Muscle layer of colon (tissue), 2 donors: ENCODE measurements at regions not wholly inside any gene's neighbourhood (a gene's known extent, or its start where the extent isn't known, plus 50 kb on each side); places are given as distances from the start of the nearest gene placed in this dataset.

Experiments
- H3K27ac ChIP-seq: one replicate; pipeline ENCODE4 v1.7.0; 2013; ENCODE audit warnings: low read depth, mild to moderate bottlenecking, low read length, moderate library complexity
- H3K27me3 ChIP-seq, 2 donors: one replicate each; pipeline ENCODE4 v1.7.0; 2013; ENCODE audit warnings: low read length in 2 of 2, mild to moderate bottlenecking in 2 of 2; ENCODE audit not compliant: insufficient read depth in 2 of 2, control insufficient read depth in 1 of 2
- H3K36me3 ChIP-seq: one replicate; pipeline ENCODE4 v1.7.0; 2013; ENCODE audit warnings: mild to moderate bottlenecking, low read length; ENCODE audit not compliant: insufficient read depth
- H3K4me1 ChIP-seq: one replicate; pipeline ENCODE4 v1.7.0; 2013; ENCODE audit warnings: mild to moderate bottlenecking, low read length; ENCODE audit not compliant: insufficient read depth
- H3K4me3 ChIP-seq, 2 donors: one replicate each; pipeline ENCODE4 v1.7.0; 2013; ENCODE audit warnings: low read length in 2 of 2, low read depth in 1 of 2, mild to moderate bottlenecking in 1 of 2, moderate library complexity in 1 of 2
- H3K9ac ChIP-seq: one replicate; pipeline ENCODE4 v1.7.0; 2013; ENCODE audit warnings: low read length
- H3K9me3 ChIP-seq: one replicate; pipeline ENCODE4 v1.7.0; 2013; ENCODE audit warnings: mild to moderate bottlenecking, low read length
- donor health status: abdominal sarcoma.
- donor health status: Adenocarcinoma of cecum.

DNA sequence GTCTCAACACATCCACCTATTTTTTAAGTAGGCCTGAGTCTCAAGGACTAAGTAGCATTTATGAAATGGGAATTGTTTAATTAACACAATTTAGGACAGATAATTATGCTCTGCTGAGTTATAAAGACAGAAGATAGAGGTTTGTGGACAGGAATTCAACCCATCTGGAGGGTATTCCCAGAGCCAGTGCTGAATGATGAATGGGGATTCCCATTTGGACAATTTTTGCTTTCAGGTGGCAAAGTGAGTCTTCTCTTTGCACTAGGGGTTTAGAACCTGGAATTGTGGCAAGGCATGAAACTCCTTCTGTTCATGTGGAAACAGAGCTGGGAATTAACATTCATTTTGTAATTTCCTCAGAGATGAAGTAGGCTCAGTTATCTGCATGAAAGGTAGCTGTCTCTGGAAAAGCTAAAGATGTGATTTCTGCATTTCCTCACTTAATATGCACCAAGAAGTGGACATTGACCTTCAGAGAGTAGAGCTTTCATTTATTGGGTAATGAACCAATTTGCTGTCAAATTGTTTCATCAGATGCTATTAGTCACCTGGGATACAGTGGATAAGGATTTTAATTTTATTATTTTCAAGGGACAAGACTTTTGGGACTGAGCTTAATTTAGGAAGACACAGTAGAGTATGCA is 212.1 kb upstream of the NRXN1 start:
- Histone ChIP-seq H3K4me3 (no peak overlapping the region), H3K36me3 (no peaks in the 10 kb centered on the region), H3K9ac (no peak overlapping the region), H3K4me1 (no peaks in the 10 kb centered on the region), H3K27me3 (no peaks in the 10 kb centered on the region), H3K27ac (no peak overlapping the region), H3K9me3 (no peaks in the 10 kb centered on the region)

DNA sequence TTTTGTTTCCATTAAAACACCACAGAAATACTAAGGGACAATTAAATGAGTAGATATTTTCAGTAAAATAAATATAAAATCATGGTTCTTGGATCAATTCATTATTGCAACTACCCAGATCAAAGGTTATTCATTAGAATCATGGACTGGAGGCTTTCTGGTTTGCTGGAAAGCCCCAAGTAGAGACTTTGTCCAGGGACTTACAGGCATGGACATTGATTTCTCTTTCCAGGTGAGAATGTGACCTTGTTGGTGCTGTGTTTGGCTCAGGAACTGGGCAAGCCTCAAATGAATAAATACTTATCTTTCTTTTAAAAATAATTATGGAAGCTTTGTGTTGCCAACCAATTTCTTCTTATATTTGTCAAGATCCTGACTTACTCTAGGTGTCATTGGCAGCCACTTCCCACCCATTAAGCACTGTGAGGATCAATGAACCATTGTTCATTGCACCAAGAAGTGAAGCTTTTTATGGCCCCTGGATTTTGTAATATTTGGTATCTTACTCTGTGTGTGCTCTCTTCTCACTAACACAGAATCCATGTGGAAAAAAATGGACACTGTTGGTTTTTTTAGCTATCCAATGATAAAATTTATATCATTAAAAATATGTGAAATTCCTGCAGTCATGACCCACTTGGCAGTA is 205.8 kb upstream of the NRXN1 start:
- H3K9ac ChIP-seq: no peak overlapping the region
- H3K4me3 ChIP-seq: no peak overlapping the region
- no peaks in the 10 kb centered on the region for H3K27me3 ChIP-seq
- no peak overlapping the region for H3K27ac ChIP-seq
- H3K36me3 ChIP-seq: no peaks in the 10 kb centered on the region
- H3K9me3 ChIP-seq: no peaks in the 10 kb centered on the region
- no peaks in the 10 kb centered on the region for H3K4me1 ChIP-seq

DNA sequence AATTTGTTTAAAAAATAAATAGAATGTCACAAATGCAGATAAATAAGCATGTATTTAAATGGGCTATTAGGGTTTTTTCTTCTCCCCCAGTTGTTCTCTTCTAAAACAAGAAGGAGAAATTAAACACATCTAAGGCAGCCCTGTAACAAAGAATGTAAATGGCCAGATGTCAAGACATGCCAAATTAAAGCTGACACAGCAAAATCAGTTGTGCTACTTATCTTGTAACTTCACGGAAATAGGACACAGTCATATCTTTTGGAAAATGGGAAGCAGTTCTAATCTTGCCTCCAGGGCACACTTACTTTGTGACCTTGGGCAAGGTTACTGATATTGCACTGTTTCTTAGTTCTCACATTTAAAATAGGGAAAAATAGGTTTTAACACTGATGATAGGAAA is 200.1 kb upstream of the NRXN1 start:
- H3K4me3 ChIP-seq: no peak overlapping the region
- H3K27me3 ChIP-seq: no peaks in the 10 kb centered on the region
- H3K4me1 ChIP-seq: no peaks in the 10 kb centered on the region
- H3K27ac ChIP-seq: no peak overlapping the region
- H3K9ac ChIP-seq: no peak overlapping the region
- H3K36me3 ChIP-seq: no peaks in the 10 kb centered on the region
- H3K9me3 ChIP-seq: no peaks in the 10 kb centered on the region

DNA sequence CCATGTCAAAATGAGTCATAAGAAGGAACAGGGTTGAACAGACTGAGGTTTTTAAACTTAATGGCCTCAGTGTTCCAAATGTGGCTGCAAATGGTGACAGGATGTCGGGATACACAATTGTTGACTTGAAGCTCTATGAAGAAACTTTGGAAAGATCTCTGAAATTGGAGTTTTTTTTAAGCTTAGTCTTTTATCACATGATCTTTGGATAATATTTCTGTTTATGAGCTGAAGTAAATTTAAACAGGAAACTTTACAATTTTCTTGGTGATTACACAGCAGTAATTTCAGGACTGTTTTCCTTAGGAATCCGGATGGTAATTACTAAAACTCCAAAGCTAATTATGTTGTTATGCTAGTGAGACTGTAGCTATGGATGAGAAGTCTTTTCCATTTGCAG is 199.1 kb upstream of the NRXN1 start:
- no peaks in the 10 kb centered on the region for H3K27me3 ChIP-seq
- H3K27ac ChIP-seq: no peak overlapping the region
- H3K4me3 ChIP-seq: no peak overlapping the region
- H3K36me3 ChIP-seq: no peaks in the 10 kb centered on the region
- no peaks in the 10 kb centered on the region for H3K4me1 ChIP-seq
- H3K9ac ChIP-seq: no peak overlapping the region
- H3K9me3 ChIP-seq: no peaks in the 10 kb centered on the region

DNA sequence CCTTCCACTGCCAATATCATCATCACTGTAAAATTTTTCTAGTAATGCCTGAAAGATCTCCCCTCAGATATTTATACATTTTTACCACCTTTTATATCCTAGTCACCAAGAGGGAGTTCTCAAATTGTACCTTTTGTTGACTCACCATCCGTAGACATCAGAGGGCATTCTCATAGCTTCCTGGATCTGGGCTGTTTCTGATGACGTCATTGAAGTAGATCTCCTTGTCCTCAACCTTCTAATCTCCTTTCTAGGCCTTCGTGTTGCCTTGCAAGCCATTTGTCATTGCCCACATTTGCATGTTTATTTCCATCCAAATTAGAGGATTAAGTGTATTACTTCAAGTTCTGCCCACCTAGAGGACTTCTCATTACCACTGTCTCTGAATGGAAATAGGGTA is 193.4 kb upstream of the NRXN1 start:
- Histone ChIP-seq H3K36me3 (no peaks in the 10 kb centered on the region), H3K27ac (no peak overlapping the region), H3K9ac (no peak overlapping the region), H3K27me3 (no peaks in the 10 kb centered on the region), H3K4me3 (no peak overlapping the region), H3K4me1 (no peaks in the 10 kb centered on the region), H3K9me3 (no peaks in the 10 kb centered on the region)

DNA sequence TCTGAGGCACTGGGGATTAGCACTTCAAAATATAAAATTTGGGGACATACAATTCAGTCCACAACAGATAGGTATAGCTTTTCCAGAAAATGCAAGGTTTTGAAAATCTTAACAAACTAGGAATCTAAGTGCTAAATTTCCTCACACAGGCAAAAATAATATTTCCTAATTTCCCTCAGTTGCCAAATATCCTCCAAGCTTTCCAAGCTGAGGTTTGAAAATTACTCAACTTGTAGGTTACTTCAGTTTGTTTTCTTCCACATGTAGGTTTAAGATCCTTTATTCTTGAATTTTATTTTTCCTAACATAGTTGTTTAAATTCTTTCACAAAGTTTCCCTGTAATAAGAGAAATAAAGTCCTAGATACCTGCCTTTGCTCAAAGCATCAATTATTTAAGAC is 192.9 kb upstream of the NRXN1 start:
- Histone ChIP-seq H3K4me3 (no peak overlapping the region), H3K27ac (no peak overlapping the region), H3K36me3 (no peaks in the 10 kb centered on the region), H3K9me3 (no peaks in the 10 kb centered on the region), H3K27me3 (no peaks in the 10 kb centered on the region), H3K9ac (no peak overlapping the region), H3K4me1 (no peaks in the 10 kb centered on the region)

DNA sequence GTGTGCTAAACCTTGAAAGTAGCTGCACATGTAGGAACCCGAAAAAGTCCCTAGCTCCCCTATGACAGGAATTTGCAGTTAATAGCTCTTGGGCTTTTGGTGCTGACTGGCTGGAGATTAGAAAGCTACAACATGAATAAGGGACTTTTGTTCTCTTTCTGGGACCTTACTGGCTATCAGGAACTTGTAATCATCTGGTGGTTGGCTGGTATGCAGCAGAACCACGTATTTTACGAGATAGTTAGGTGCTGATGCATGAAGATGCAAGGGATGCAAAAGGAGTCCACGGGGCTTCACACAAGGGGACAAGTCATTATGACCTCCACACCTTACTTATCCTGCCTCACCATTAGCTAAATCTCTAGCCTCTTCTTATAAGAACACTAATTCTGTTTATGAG is 190.2 kb upstream of the NRXN1 start:
- no peaks in the 10 kb centered on the region for H3K27me3 ChIP-seq
- no peak overlapping the region for H3K27ac ChIP-seq
- no peak overlapping the region for H3K9ac ChIP-seq
- no peaks in the 10 kb centered on the region for H3K36me3 ChIP-seq
- no peak overlapping the region for H3K4me3 ChIP-seq
- no peaks in the 10 kb centered on the region for H3K4me1 ChIP-seq
- no peaks in the 10 kb centered on the region for H3K9me3 ChIP-seq

DNA sequence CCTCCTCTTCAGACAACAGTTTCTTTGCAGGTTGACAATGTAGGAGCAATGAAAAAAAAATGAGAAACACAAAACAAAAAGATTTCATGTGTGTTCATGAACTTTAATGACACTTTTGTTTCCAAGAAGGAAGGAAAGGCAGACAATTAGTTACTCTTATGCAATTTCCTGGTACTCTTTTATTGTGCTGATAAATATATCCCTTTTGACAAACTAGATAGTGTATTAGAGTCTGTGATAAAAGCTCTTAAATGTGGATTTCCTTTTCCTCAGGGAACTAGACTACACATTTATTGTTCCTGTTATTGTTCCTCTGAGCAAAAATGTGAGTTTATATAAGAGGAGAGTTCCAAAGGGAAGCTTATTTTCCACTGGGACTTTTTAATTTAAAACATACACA is 188.7 kb upstream of the NRXN1 start:
- Histone ChIP-seq H3K4me3 (no peak overlapping the region), H3K9me3 (no peaks in the 10 kb centered on the region), H3K9ac (no peak overlapping the region), H3K4me1 (no peaks in the 10 kb centered on the region), H3K27ac (no peak overlapping the region), H3K27me3 (no peaks in the 10 kb centered on the region), H3K36me3 (no peaks in the 10 kb centered on the region)

DNA sequence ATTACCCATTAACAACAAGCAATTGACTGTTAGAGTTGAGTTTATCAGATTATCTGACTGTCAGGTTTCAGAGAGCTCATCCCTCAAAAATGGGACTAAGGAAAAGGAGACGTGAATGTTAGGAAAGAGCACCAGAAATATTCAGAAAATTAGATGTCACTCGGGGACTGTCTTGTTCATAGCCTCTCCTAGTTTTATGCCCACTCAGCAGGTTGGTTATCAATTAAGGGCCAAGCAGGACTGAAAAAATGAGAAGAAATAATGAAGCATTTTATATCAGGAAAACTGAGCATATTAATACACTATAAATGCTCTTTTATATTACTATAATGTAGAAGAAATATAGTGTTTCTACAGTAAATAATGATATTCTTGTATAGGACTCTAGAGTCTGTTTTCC is 188.1 kb upstream of the NRXN1 start:
- Histone ChIP-seq H3K9ac (no peak overlapping the region), H3K27ac (no peak overlapping the region), H3K27me3 (no peaks in the 10 kb centered on the region), H3K9me3 (no peaks in the 10 kb centered on the region), H3K4me3 (no peak overlapping the region), H3K4me1 (no peaks in the 10 kb centered on the region), H3K36me3 (no peaks in the 10 kb centered on the region)

DNA sequence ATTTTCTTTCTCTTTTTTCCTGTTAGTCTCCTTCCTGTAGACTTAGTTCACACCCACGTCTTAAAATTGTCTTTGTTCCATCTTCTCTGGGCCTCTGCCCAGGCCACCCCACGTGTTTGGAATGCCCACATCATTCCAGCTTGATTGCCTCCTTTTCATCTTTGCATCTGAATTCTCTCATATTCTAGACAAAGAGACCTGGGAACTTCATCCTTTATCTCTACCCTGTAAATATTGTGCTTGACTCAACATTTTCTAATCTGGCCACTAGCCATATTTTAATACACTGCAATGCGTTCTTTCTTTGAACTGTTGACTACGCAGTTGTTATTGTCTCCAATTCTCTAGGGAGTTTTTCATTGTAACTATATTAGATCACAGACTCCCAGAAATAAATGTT is 187.5 kb upstream of the NRXN1 start:
- H3K4me3 ChIP-seq: no peak overlapping the region
- no peak overlapping the region for H3K27ac ChIP-seq
- H3K4me1 ChIP-seq: no peaks in the 10 kb centered on the region
- H3K27me3 ChIP-seq: no peaks in the 10 kb centered on the region
- H3K9ac ChIP-seq: no peak overlapping the region
- H3K36me3 ChIP-seq: no peaks in the 10 kb centered on the region
- no peaks in the 10 kb centered on the region for H3K9me3 ChIP-seq

DNA sequence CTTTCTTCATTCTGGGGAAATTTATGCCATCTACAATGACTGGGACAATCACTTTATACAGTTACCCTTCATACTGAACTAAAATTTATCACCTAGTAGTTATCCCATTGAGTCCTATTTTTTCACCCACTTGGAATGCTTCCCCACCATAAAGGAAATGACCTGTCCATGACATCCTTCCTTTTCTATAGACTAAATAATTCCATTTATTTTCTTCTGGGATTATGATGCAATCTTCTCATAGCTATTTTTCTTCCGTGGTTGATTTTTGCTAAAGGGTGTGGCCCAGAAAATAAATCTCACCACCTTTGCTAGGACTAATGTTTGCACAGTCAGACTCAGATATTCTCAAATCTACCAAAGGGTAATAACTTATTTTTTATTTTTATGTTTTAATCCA is 186.1 kb upstream of the NRXN1 start:
- H3K4me3 ChIP-seq: no peak overlapping the region
- H3K9me3 ChIP-seq: no peaks in the 10 kb centered on the region
- H3K9ac ChIP-seq: no peak overlapping the region
- H3K27ac ChIP-seq: no peak overlapping the region
- H3K27me3 ChIP-seq: no peaks in the 10 kb centered on the region
- no peaks in the 10 kb centered on the region for H3K36me3 ChIP-seq
- H3K4me1 ChIP-seq: no peaks in the 10 kb centered on the region

DNA sequence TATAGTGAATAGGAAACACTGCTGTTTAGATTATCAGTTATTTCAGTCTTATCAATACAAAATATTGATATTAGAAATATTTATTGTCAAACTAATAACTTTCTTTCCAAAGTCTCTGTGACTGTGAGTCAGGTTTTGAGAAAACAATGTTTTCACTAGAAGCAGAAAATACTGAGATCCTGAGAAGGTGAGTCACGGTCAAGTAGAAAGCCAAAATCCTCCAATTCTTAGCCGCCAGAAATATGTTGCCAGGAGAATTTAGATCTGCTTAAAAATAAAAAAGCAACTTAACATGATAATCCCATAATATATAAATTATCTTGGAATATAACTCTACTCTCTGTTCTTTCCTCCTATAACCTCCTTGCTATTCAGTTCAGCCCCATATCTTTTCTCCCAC is 181.9 kb upstream of the NRXN1 start:
- H3K27ac ChIP-seq: no peak overlapping the region
- H3K27me3 ChIP-seq: no peaks in the 10 kb centered on the region
- H3K9me3 ChIP-seq: no peaks in the 10 kb centered on the region
- no peak overlapping the region for H3K9ac ChIP-seq
- no peaks in the 10 kb centered on the region for H3K36me3 ChIP-seq
- no peak overlapping the region for H3K4me3 ChIP-seq
- H3K4me1 ChIP-seq: no peaks in the 10 kb centered on the region
